HL-60 (cell line): ENCODE measurements at regions not wholly inside any gene's neighbourhood (a gene's known extent, or its start where the extent isn't known, plus 50 kb on each side); places are given as distances from the start of the nearest gene placed in this dataset.

Experiments
- POLR2AphosphoS5 ChIP-seq: IDR thresholded peaks from 2 replicates; pipeline ENCODE4 v1.6.1; 2012; ENCODE audit warnings: low read depth
- TF ChIP-seq, protein P1 (sequence below): IDR thresholded peaks from one replicate; pipeline ENCODE4 v1.5.1; 2011; ENCODE audit warnings: low read length, control low read depth, inconsistent platforms; ENCODE audit not compliant: insufficient read depth

DNA sequence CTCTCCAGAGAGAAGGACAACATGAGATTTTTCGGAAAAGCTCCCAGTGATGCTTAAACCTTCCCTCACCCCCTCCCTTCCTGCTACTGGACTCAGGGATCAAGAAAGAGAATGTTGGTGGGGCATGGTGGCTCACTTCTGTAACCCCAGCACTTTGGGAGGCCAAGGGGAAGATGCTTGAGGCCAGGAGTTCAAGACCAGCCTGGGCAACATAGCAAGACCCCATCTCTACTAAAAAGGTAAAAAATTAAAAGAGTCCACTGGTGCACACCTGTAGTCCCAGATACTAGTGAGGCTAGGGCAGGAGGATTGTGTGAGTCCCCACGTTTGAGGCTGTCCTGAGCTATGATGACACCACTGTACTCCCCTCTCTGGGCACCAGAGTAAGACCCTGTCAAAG lies 162.9 kb upstream of the RAB4A start:
- TF ChIP-seq, protein P1, sequence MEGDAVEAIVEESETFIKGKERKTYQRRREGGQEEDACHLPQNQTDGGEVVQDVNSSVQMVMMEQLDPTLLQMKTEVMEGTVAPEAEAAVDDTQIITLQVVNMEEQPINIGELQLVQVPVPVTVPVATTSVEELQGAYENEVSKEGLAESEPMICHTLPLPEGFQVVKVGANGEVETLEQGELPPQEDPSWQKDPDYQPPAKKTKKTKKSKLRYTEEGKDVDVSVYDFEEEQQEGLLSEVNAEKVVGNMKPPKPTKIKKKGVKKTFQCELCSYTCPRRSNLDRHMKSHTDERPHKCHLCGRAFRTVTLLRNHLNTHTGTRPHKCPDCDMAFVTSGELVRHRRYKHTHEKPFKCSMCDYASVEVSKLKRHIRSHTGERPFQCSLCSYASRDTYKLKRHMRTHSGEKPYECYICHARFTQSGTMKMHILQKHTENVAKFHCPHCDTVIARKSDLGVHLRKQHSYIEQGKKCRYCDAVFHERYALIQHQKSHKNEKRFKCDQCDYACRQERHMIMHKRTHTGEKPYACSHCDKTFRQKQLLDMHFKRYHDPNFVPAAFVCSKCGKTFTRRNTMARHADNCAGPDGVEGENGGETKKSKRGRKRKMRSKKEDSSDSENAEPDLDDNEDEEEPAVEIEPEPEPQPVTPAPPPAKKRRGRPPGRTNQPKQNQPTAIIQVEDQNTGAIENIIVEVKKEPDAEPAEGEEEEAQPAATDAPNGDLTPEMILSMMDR: no peak
- no peak for TF ChIP-seq POLR2AphosphoS5
